ENCODE measurements at regions not wholly inside any gene's neighbourhood (a gene's known extent, or its start where the extent isn't known, plus 50 kb on each side); places are given as distances from the start of the nearest gene placed in this dataset.

DNA sequence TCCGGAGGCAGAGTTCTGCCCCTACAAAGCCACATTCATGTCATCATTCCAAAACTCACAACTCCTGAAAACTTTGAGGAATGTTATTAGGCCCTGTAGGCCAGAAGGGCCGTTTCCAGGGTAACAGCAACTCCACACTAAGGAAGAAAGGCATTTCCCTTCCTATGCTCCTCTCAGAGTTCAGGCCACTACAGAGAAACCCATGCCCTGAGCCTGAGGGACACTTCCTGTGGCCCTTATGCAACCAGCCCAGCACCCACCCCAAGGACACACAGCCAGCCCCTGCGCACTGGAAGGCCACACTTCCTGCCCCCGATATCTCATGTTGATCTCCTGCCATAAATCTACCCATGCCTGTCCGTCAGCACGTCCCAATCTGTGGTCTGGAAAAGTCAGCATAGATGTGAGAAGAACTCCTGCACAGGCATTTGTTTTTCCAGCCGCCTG, 289.3 kb downstream of the BCOR start (continued):
- TF ChIP-seq CREBBP (IDR thresholded peaks at IDR 0.05; ENCODE audit: low read depth, low read length) (no peak), ZNF79 (CRISPR knock-in tag; IDR thresholded peaks at IDR 0.05; ENCODE audit: low read depth) (no peak), ZKSCAN8 (CRISPR knock-in tag; IDR thresholded peaks at IDR 0.05) (no peak), BHLHE40 (IDR thresholded peaks at IDR 0.05; ENCODE audit: low read length) (no peak), RAD21 (CRISPR knock-in tag; conservative IDR thresholded peaks at IDR 0.05 in 1 of 2, IDR thresholded peaks at IDR 0.05 in 1 of 2) (peak in 1 of 2 experiments; percentile 21; a peak in 1 of 4 replicates), KLF1 (tag; IDR thresholded peaks at IDR 0.05) (no peak), MCM5 (IDR thresholded peaks at IDR 0.05; ENCODE audit: low read depth) (no peak), ZFX (CRISPR knock-in tag; IDR thresholded peaks at IDR 0.05) (0 out of 2 replicates have a peak, but pooled peaks have one; percentile 23), ESRRA (IDR thresholded peaks at IDR 0.05; ENCODE audit: borderline replicate concordance, low read depth) (no peak; the same call in 1 of the 2 replicates), ZNF41 (CRISPR knock-in tag; conservative IDR thresholded peaks at IDR 0.05) (no peak), SRSF9 (IDR thresholded peaks at IDR 0.05; ENCODE audit: borderline replicate concordance, low read depth, low read length) (no peak), ZNF134 (CRISPR knock-in tag; conservative IDR thresholded peaks at IDR 0.05) (no peak), HEY1 (CRISPR knock-in tag; IDR thresholded peaks at IDR 0.05; ENCODE audit: borderline replicate concordance) (no peak), SMARCE1 (IDR thresholded peaks at IDR 0.05) (no peak), ZNF696 (CRISPR knock-in tag; conservative IDR thresholded peaks at IDR 0.05) (no peak), EGR1 (conservative IDR thresholded peaks at IDR 0.05) (no peak), TEAD2 (tag; IDR thresholded peaks at IDR 0.05) (no peak), DNMT1 (IDR thresholded peaks at IDR 0.05) (no peak), MED1 (CRISPR knock-in tag; IDR thresholded peaks at IDR 0.05; ENCODE audit: borderline replicate concordance) (no peak)
- TF ChIP-seq, protein P1, sequence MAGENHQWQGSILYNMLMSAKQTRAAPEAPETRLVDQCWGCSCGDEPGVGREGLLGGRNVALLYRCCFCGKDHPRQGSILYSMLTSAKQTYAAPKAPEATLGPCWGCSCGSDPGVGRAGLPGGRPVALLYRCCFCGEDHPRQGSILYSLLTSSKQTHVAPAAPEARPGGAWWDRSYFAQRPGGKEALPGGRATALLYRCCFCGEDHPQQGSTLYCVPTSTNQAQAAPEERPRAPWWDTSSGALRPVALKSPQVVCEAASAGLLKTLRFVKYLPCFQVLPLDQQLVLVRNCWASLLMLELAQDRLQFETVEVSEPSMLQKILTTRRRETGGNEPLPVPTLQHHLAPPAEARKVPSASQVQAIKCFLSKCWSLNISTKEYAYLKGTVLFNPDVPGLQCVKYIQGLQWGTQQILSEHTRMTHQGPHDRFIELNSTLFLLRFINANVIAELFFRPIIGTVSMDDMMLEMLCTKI (IDR thresholded peaks at IDR 0.05; ENCODE audit: partially characterized antibody): no peak
- TF ChIP-seq, protein P2, sequence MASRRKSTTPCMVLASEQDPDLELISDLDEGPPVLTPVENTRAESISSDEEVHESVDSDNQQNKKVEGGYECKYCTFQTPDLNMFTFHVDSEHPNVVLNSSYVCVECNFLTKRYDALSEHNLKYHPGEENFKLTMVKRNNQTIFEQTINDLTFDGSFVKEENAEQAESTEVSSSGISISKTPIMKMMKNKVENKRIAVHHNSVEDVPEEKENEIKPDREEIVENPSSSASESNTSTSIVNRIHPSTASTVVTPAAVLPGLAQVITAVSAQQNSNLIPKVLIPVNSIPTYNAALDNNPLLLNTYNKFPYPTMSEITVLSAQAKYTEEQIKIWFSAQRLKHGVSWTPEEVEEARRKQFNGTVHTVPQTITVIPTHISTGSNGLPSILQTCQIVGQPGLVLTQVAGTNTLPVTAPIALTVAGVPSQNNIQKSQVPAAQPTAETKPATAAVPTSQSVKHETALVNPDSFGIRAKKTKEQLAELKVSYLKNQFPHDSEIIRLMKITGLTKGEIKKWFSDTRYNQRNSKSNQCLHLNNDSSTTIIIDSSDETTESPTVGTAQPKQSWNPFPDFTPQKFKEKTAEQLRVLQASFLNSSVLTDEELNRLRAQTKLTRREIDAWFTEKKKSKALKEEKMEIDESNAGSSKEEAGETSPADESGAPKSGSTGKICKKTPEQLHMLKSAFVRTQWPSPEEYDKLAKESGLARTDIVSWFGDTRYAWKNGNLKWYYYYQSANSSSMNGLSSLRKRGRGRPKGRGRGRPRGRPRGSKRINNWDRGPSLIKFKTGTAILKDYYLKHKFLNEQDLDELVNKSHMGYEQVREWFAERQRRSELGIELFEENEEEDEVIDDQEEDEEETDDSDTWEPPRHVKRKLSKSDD (conservative IDR thresholded peaks at IDR 0.05; ENCODE audit: low read length): no peak
- TF ChIP-seq, protein P3, sequence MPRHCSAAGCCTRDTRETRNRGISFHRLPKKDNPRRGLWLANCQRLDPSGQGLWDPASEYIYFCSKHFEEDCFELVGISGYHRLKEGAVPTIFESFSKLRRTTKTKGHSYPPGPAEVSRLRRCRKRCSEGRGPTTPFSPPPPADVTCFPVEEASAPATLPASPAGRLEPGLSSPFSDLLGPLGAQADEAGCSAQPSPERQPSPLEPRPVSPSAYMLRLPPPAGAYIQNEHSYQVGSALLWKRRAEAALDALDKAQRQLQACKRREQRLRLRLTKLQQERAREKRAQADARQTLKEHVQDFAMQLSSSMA (CRISPR knock-in tag; IDR thresholded peaks at IDR 0.05): no peak
- TF ChIP-seq, protein P4, sequence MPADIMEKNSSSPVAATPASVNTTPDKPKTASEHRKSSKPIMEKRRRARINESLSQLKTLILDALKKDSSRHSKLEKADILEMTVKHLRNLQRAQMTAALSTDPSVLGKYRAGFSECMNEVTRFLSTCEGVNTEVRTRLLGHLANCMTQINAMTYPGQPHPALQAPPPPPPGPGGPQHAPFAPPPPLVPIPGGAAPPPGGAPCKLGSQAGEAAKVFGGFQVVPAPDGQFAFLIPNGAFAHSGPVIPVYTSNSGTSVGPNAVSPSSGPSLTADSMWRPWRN (IDR thresholded peaks at IDR 0.05; ENCODE audit: low read depth): peak; percentile 80
